ENCODE measurements at regions not wholly inside any gene's neighbourhood (a gene's known extent, or its start where the extent isn't known, plus 50 kb on each side); places are given as distances from the start of the nearest gene placed in this dataset.
"Not testable (repeated sequence)": the region's sequence is repeated elsewhere in the genome, so short reads cannot be mapped to it uniquely, and the experiment has no call there.

DNA sequence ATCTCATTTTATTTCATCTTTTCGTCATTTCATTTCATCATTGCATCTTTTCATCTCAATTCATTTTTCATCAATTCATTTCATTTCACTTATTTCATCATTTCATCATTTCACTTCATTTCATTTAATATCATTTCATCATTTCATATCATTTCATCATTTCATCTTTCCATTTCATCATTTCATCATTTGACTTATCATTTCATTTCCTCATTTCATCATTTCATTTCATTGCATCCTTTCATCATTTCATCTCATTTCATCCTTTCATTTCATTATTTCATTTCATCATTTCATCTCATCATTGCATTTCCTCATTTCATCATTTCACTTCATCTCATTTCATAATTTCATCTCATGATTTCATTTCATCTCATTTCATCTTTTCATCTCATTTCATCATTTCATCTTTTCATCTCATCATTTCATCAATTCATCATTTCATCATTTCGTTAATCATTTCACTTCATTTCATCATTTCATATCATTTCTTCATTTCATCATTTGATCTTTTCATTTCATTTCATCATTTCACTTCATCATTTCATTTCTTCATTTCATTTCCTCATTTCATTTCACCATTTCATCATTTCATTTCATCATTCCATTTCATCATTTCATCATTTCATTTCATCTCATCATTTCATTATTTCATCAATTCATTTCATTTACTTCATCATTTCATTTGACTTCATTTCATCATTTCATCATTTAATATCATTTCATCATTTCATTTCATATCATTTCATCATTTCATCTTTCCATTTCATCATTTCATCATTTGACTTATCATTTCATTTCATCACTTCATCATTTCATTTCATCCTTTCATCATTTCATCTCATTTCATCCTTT lies 176.2 kb downstream of the ZNF92 start:
- H2BK120ac ChIP-seq (replicated peaks; ENCODE audit: low read depth, low read length); H3K14ac ChIP-seq (ENCODE audit: insufficient read length); H2BK5ac ChIP-seq (ENCODE audit: low read depth, low read length); H4K91ac ChIP-seq (replicated peaks; ENCODE audit: insufficient read length, low read length); H3K9ac ChIP-seq (replicated peaks in 1 of 4; ENCODE audit: extremely low read depth in 1 of 4, low read depth in 3 of 4, low read length in 3 of 4); H3K23me2 ChIP-seq (ENCODE audit: low read depth, low read length); H2AK5ac ChIP-seq (ENCODE audit: low read depth, low read length); H4K8ac ChIP-seq (ENCODE audit: extremely low read depth, insufficient read depth, low read length); H3K27ac ChIP-seq (ENCODE audit: low read depth, low read length); H3K79me1 ChIP-seq (ENCODE audit: low read depth, low read length); H2AFZ ChIP-seq (ENCODE audit: low read length); H3K4ac ChIP-seq (replicated peaks; ENCODE audit: insufficient read length, low read depth, low read length); H3K18ac ChIP-seq (ENCODE audit: extremely low read depth, low read length); H2BK12ac ChIP-seq (ENCODE audit: low read depth, low read length); POLR2A ChIA-PET (ENCODE audit: partially characterized antibody); H4K20me1 ChIP-seq (replicated peaks in 1 of 2; ENCODE audit: control insufficient read depth in 1 of 2, insufficient read depth in 2 of 2, low read length in 2 of 2); H3K4me2 ChIP-seq (ENCODE audit: insufficient read depth in 1 of 2, low read depth in 2 of 2, low read length in 2 of 2); H2BK20ac ChIP-seq (ENCODE audit: low read length); H2BK15ac ChIP-seq (ENCODE audit: low read length); H3K4me1 ChIP-seq (replicated peaks in 1 of 4; ENCODE audit: control insufficient read depth in 3 of 4, insufficient read depth in 4 of 4, low read length in 3 of 4); H4K5ac ChIP-seq (ENCODE audit: insufficient read length, low read depth, low read length); H3K9me3 ChIP-seq (ENCODE audit: insufficient read depth in 2 of 2, low read depth in 1 of 2, low read length in 1 of 2); H3K27me3 ChIP-seq (replicated peaks in 1 of 4; ENCODE audit: control insufficient read depth in 3 of 4, extremely low read depth in 1 of 4, insufficient read depth in 3 of 4, low read length in 3 of 4); FAIRE-seq; H3K23ac ChIP-seq (ENCODE audit: insufficient read length); H3K79me2 ChIP-seq (ENCODE audit: control insufficient read depth in 1 of 2, insufficient read depth in 2 of 2, low read length in 2 of 2); H3K4me3 ChIP-seq (ENCODE audit: extremely low read depth in 1 of 4, insufficient read depth in 2 of 4, low read depth in 3 of 4, low read length in 4 of 4); H3K36me3 ChIP-seq (ENCODE audit: control insufficient read depth in 2 of 4, insufficient read depth in 4 of 4, low read length in 3 of 4); H3K56ac ChIP-seq (replicated peaks; ENCODE audit: insufficient read length, low read depth, low read length); CTCF ChIA-PET (ENCODE audit: partially characterized antibody); DNase-seq (ENCODE audit: low read depth in 1 of 2, low spot score in 2 of 2): not testable (repeated sequence)
- no CpG with 5 or more reads among the region's 2 CpGs for WGBS, 2 experiments (ENCODE audit: extremely low coverage in 1 of 2, insufficient coverage in 1 of 2, insufficient read length in 1 of 2, insufficient replicate concordance in 2 of 2, low coverage in 1 of 2, low lambda C conversion rate in 2 of 2, missing lambda C conversion rate in 1 of 2)

DNA sequence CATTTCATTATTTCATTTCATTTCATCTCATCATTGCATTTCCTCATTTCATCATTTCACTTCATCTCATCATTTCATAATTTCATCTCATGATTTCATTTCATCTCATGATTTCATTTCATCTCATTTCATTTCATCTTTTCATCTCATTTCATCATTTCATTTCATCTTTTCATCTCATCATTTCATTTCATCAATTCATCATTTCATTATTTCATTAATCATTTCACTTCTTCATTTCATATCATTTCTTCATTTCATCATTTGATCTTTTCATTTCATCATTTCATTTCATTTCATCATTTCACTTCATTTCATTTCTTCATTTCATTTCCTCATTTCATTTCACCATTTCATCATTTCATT lies 176.8 kb downstream of the ZNF92 start:
- H3K79me1 ChIP-seq (ENCODE audit: low read depth, low read length); H3K27ac ChIP-seq (ENCODE audit: low read depth, low read length); H3K9ac ChIP-seq (replicated peaks in 1 of 4; ENCODE audit: extremely low read depth in 1 of 4, low read depth in 3 of 4, low read length in 3 of 4); H4K20me1 ChIP-seq (replicated peaks in 1 of 2; ENCODE audit: control insufficient read depth in 1 of 2, insufficient read depth in 2 of 2, low read length in 2 of 2); DNase-seq (ENCODE audit: low read depth in 1 of 2, low spot score in 2 of 2); H2AK5ac ChIP-seq (ENCODE audit: low read depth, low read length); H3K79me2 ChIP-seq (ENCODE audit: control insufficient read depth in 1 of 2, insufficient read depth in 2 of 2, low read length in 2 of 2); H3K27me3 ChIP-seq (replicated peaks in 1 of 4; ENCODE audit: control insufficient read depth in 3 of 4, extremely low read depth in 1 of 4, insufficient read depth in 3 of 4, low read length in 3 of 4); H3K23me2 ChIP-seq (ENCODE audit: low read depth, low read length); CTCF ChIA-PET (ENCODE audit: partially characterized antibody); H2BK15ac ChIP-seq (ENCODE audit: low read length); H3K14ac ChIP-seq (ENCODE audit: insufficient read length); H3K4me2 ChIP-seq (ENCODE audit: insufficient read depth in 1 of 2, low read depth in 2 of 2, low read length in 2 of 2); H2BK20ac ChIP-seq (ENCODE audit: low read length); H3K18ac ChIP-seq (ENCODE audit: extremely low read depth, low read length); H2BK5ac ChIP-seq (ENCODE audit: low read depth, low read length); H3K9me3 ChIP-seq (ENCODE audit: insufficient read depth in 2 of 2, low read depth in 1 of 2, low read length in 1 of 2); H3K4me3 ChIP-seq (ENCODE audit: extremely low read depth in 1 of 4, insufficient read depth in 2 of 4, low read depth in 3 of 4, low read length in 4 of 4); H3K36me3 ChIP-seq (ENCODE audit: control insufficient read depth in 2 of 4, insufficient read depth in 4 of 4, low read length in 3 of 4); H2BK120ac ChIP-seq (replicated peaks; ENCODE audit: low read depth, low read length); H2BK12ac ChIP-seq (ENCODE audit: low read depth, low read length); H3K56ac ChIP-seq (replicated peaks; ENCODE audit: insufficient read length, low read depth, low read length); H4K91ac ChIP-seq (replicated peaks; ENCODE audit: insufficient read length, low read length); H3K23ac ChIP-seq (ENCODE audit: insufficient read length); POLR2A ChIA-PET (ENCODE audit: partially characterized antibody); H4K5ac ChIP-seq (ENCODE audit: insufficient read length, low read depth, low read length); H3K4me1 ChIP-seq (replicated peaks in 1 of 4; ENCODE audit: control insufficient read depth in 3 of 4, insufficient read depth in 4 of 4, low read length in 3 of 4); FAIRE-seq; H4K8ac ChIP-seq (ENCODE audit: extremely low read depth, insufficient read depth, low read length); H2AFZ ChIP-seq (ENCODE audit: low read length); H3K4ac ChIP-seq (replicated peaks; ENCODE audit: insufficient read length, low read depth, low read length): not testable (repeated sequence)

Measured in H1 (cell line).